ENCODE measurements at regions not wholly inside any gene's neighbourhood (a gene's known extent, or its start where the extent isn't known, plus 50 kb on each side); places are given as distances from the start of the nearest gene placed in this dataset.

GRCh38 chrX:95626748-95627147, 1057.9 kb upstream of the DIAPH2 start:
- no peak for TF ChIP-seq CTCF (IDR thresholded peaks at IDR 0.05; ENCODE audit: control insufficient read depth, insufficient read depth, low read depth, low read length, missing control alignments)
- H3K4me3 ChIP-seq (ENCODE audit: control insufficient read depth, low read depth, low read length) = no peak overlapping the region
- DNase-seq (ENCODE audit: low read depth) = no peak

- no peak overlapping the region for H3K4me3 ChIP-seq (ENCODE audit: control insufficient read depth, low read depth, low read length)
- no peak for DNase-seq (ENCODE audit: low read depth)
- TF ChIP-seq CTCF (IDR thresholded peaks at IDR 0.05; ENCODE audit: control insufficient read depth, insufficient read depth, low read depth, low read length, missing control alignments) = no peak
Observed at GRCh38 chrX:95628796-95629195, 1055.8 kb upstream of the DIAPH2 start.

- no peak overlapping the region for H3K4me3 ChIP-seq (ENCODE audit: control insufficient read depth, low read depth, low read length)
- no peak for TF ChIP-seq CTCF (IDR thresholded peaks at IDR 0.05; ENCODE audit: control insufficient read depth, insufficient read depth, low read depth, low read length, missing control alignments)
- DNase-seq (ENCODE audit: low read depth) = no peak
Observed at GRCh38 chrX:95629737-95630136, 1054.9 kb upstream of the DIAPH2 start.

- H3K4me3 ChIP-seq (ENCODE audit: control insufficient read depth, low read depth, low read length) = no peak overlapping the region
- DNase-seq (ENCODE audit: low read depth) = no peak
- no peak for TF ChIP-seq CTCF (IDR thresholded peaks at IDR 0.05; ENCODE audit: control insufficient read depth, insufficient read depth, low read depth, low read length, missing control alignments)
Observed at GRCh38 chrX:95640226-95640625, 1044.4 kb upstream of the DIAPH2 start.

- H3K4me3 ChIP-seq (ENCODE audit: control insufficient read depth, low read depth, low read length) = no peak overlapping the region
- TF ChIP-seq CTCF (IDR thresholded peaks at IDR 0.05; ENCODE audit: control insufficient read depth, insufficient read depth, low read depth, low read length, missing control alignments) = no peak
- DNase-seq (ENCODE audit: low read depth) = no peak
Observed at GRCh38 chrX:95645738-95646137, 1038.9 kb upstream of the DIAPH2 start.

- no peak for TF ChIP-seq CTCF (IDR thresholded peaks at IDR 0.05; ENCODE audit: control insufficient read depth, insufficient read depth, low read depth, low read length, missing control alignments)
- DNase-seq (ENCODE audit: low read depth) = no peak
Observed at GRCh38 chrX:95662200-95662599, 1022.4 kb upstream of the DIAPH2 start.

GRCh38 chrX:95666056-95666455, 1018.6 kb upstream of the DIAPH2 start:
- no peak for TF ChIP-seq CTCF (IDR thresholded peaks at IDR 0.05; ENCODE audit: control insufficient read depth, insufficient read depth, low read depth, low read length, missing control alignments)
- no peak for DNase-seq (ENCODE audit: low read depth)
- H3K4me3 ChIP-seq (ENCODE audit: control insufficient read depth, low read depth, low read length) = no peak overlapping the region

More at GRCh38 chrX:95662200-95662599, 1022.4 kb upstream of the DIAPH2 start:
- no peak overlapping the region for H3K4me3 ChIP-seq (ENCODE audit: control insufficient read depth, low read depth, low read length)
